Adipocyte (in vitro differentiated cells): ENCODE measurements at regions not wholly inside any gene's neighbourhood (a gene's known extent, or its start where the extent isn't known, plus 50 kb on each side); places are given as distances from the start of the nearest gene placed in this dataset.
"Not testable (repeated sequence)": the region's sequence is repeated elsewhere in the genome, so short reads cannot be mapped to it uniquely, and the experiment has no call there.

Experiments used
- DNase-seq: peaks from one replicate; pipeline ENCODE4 v3.0.0-alpha.2; 2015; ENCODE audit warnings: low read depth
- H3K27me3 ChIP-seq: replicated peaks from 2 replicates; pipeline ENCODE4 v1.7.0; 2013; ENCODE audit warnings: mild to moderate bottlenecking, low read length, moderate library complexity; ENCODE audit not compliant: control insufficient read depth, insufficient read depth
- H3K36me3 ChIP-seq: 2 replicates; pipeline ENCODE4 v1.7.0; 2013; ENCODE audit warnings: low read length, mild to moderate bottlenecking, moderate library complexity; ENCODE audit not compliant: control insufficient read depth, insufficient read depth, severe bottlenecking
- H3K4me1 ChIP-seq: 2 replicates; pipeline ENCODE4 v1.7.0; 2013; ENCODE audit warnings: mild to moderate bottlenecking, low read length, moderate library complexity; ENCODE audit not compliant: control insufficient read depth, insufficient read depth
- H3K4me3 ChIP-seq: 2 replicates; pipeline ENCODE4 v1.7.0; 2013; ENCODE audit warnings: mild to moderate bottlenecking, low read length, moderate library complexity
- H3K9ac ChIP-seq: 2 replicates; pipeline ENCODE4 v1.7.0; 2013; ENCODE audit warnings: mild to moderate bottlenecking, low read length, moderate library complexity
- H3K9me3 ChIP-seq: 2 replicates; pipeline ENCODE4 v1.7.0; 2013; ENCODE audit warnings: mild to moderate bottlenecking, low read length, moderate library complexity; ENCODE audit not compliant: control insufficient read depth

DNA sequence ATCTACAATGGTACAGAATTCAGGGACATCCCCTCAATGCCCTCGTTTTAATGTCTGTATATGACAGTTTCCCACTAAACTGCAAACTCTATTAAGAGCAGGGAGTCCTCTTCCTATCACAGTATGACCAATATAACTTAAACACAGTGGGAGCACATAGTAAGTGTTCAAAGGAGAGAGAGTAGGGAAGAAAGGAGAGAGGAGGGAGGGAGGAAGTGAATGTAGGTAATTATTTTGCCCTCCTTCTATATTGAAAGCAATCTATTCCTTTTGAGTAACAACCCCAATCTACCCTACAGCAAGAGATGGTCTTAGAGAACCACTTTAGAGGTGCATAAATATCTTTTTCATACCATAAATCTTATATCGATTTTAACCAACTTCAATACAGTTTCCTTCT lies 121.4 kb downstream of the MRPL39 start:
- H3K4me3 ChIP-seq, result no peak overlapping the region
- H3K9me3 ChIP-seq, result peaks cover 13% of the 10 kb centered on the region
- H3K27me3 ChIP-seq, result no peaks in the 10 kb centered on the region
- DNase-seq, result no peak
- H3K4me1 ChIP-seq, result peaks cover 22% of the 10 kb centered on the region
- H3K9ac ChIP-seq, result no peak overlapping the region
- no peaks in the 10 kb centered on the region for H3K36me3 ChIP-seq

- Histone ChIP-seq H3K9me3 (no peaks in the 10 kb centered on the region), H3K9ac (no peak overlapping the region)
- DNase-seq, result peak; percentile 38
These were observed 139.4 kb downstream of the MRPL39 start for GRCh38 chr21:25467896-25468295.

DNA sequence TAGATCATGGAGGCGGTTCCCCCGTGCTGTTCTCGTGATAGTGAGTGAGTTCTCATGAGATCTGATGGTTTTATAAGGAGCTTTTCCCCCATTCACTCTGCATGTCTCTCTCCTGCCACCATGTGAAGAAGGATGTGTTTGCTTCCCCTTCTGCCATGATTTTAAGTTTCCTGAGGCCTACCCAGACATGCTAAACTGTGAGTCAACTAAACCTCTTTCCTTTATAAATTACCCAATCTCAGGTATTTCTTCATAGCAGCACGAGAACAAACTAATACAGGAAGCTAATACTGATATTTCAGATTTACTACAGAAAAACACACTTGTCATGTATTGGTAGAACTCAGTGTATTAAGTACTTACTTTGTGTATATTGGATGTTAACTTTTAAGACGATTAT lies 140.2 kb downstream of the MRPL39 start:
- H3K36me3 ChIP-seq, H3K27me3 ChIP-seq, H3K9me3 ChIP-seq, DNase-seq, H3K9ac ChIP-seq, H3K4me3 ChIP-seq: not testable (repeated sequence)
- peaks cover 21% of the 10 kb centered on the region for H3K4me1 ChIP-seq

More at GRCh38 chr21:25467896-25468295, 139.4 kb downstream of the MRPL39 start:
- Histone ChIP-seq H3K4me3 (no peak overlapping the region), H3K4me1 (peaks cover 21% of the 10 kb centered on the region), H3K36me3 (no peaks in the 10 kb centered on the region), H3K27me3 (no peaks in the 10 kb centered on the region)

- H3K9ac ChIP-seq, result no peak overlapping the region
- no peaks in the 10 kb centered on the region for H3K9me3 ChIP-seq
- H3K4me3 ChIP-seq, result no peak overlapping the region
- H3K36me3 ChIP-seq, result no peaks in the 10 kb centered on the region
- H3K27me3 ChIP-seq, result no peaks in the 10 kb centered on the region
- peaks cover 21% of the 10 kb centered on the region for H3K4me1 ChIP-seq
- DNase-seq, result no peak
These were observed 140.8 kb downstream of the MRPL39 start for GRCh38 chr21:25466470-25466869.

DNA sequence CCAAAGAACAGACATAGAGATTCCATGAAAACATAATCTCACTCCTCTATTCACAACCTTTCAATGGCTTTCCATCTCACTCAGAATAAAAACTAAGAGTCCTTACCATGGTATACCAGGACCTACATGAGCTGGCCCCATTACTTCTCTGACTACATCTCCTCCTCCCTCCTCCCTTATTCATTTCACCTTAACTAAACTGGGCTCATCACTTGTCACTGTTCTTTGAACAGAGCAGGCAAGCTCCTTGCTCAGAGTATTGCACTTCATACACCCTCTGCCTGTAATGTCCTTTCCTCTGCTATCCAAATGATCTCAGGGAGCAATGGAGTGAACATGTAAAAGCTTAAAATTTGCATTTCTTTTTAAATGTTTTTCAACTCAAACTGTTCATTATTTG lies 142.0 kb downstream of the MRPL39 start:
- DNase-seq, result no peak
- Histone ChIP-seq H3K27me3 (no peaks in the 10 kb centered on the region), H3K9ac (no peak overlapping the region), H3K4me1 (peaks cover 21% of the 10 kb centered on the region), H3K36me3 (no peaks in the 10 kb centered on the region), H3K9me3 (no peaks in the 10 kb centered on the region), H3K4me3 (no peak overlapping the region)

- H3K9ac ChIP-seq, result no peak overlapping the region
- no peaks in the 10 kb centered on the region for H3K9me3 ChIP-seq
- no peaks in the 10 kb centered on the region for H3K36me3 ChIP-seq
- H3K4me1 ChIP-seq, result peaks cover 21% of the 10 kb centered on the region
- no peak for DNase-seq
- no peak overlapping the region for H3K4me3 ChIP-seq
- H3K27me3 ChIP-seq, result no peaks in the 10 kb centered on the region
These were observed 143.0 kb downstream of the MRPL39 start for GRCh38 chr21:25464275-25464674.

DNA sequence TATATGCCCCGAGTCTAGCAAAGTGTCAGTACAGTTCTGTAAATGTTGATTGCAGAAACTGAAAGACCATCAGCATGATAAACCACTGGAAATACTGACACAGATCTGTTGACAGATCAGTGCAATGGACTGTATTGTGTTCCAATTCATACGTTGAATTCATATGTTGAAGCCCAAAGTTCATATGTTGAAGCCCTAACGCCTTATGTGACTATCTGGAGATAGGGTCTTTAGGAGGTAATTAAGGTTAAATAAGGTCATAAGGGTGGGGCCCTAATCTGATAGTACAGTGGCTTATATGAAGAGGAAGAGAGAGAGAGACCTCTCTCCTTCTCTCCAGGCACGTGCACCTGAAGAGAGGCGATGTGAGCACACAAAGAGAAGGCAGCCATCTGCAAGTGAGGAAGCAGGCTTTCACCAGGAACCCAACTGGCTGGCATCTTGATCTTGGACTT lies 144.7 kb downstream of the MRPL39 start:
- Histone ChIP-seq H3K4me3 (no peak overlapping the region), H3K27me3 (no peaks in the 10 kb centered on the region), H3K4me1 (peaks cover 8% of the 10 kb centered on the region), H3K36me3 (no peaks in the 10 kb centered on the region), H3K9ac (no peak overlapping the region), H3K9me3 (no peaks in the 10 kb centered on the region)
- no peak for DNase-seq

- no peaks in the 10 kb centered on the region for H3K36me3 ChIP-seq
These were observed 145.6 kb downstream of the MRPL39 start for GRCh38 chr21:25461725-25462124.

DNA sequence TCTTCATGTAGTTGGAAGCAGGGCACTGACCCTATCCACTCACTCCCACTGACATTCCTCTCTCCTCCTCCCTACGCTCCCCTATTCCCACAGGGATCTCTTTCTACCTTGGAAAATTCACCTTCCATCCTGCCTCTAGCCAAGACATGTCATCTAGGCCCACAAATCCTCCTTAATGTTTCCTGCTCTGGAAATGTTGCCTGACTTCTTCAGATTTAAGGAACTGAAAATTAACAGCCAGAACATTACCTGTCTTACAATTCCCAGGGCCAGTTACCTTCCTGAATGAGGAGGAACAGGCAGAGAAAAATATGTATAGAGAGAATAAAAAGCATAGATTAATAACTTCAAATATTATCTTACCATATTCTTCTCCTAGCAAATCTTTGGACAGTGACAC lies 147.3 kb downstream of the MRPL39 start:
- H3K9ac ChIP-seq, result no peak overlapping the region
- no peaks in the 10 kb centered on the region for H3K9me3 ChIP-seq
- H3K4me1 ChIP-seq, result peaks cover 14% of the 10 kb centered on the region
- no peaks in the 10 kb centered on the region for H3K27me3 ChIP-seq
- H3K36me3 ChIP-seq, result no peaks in the 10 kb centered on the region
- no peak overlapping the region for H3K4me3 ChIP-seq
- no peak for DNase-seq

More at GRCh38 chr21:25461725-25462124, 145.6 kb downstream of the MRPL39 start:
- Histone ChIP-seq H3K4me3 (no peak overlapping the region), H3K9ac (no peak overlapping the region), H3K9me3 (no peaks in the 10 kb centered on the region), H3K4me1 (peaks cover 13% of the 10 kb centered on the region), H3K27me3 (no peaks in the 10 kb centered on the region)
- peak; percentile 4 for DNase-seq

DNA sequence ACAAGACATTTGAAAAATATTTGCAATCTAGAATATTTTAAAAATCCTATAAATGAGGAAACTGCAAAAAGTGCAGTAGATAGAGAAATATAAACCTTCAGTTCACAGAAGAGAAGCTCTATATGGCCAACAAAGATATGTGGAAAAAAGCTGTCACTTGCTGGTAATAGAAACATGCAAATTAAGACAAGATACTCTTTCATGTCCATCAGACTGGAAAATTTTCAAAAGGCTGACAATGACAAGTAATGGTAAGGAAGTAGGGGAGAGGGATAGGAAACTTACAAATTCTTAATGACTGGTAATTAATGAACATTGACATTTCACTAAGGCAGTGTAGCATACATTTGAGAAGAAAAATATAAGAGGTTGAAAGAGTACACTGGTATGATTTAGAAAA lies 147.9 kb downstream of the MRPL39 start:
- H3K36me3 ChIP-seq, result no peaks in the 10 kb centered on the region
- no peak overlapping the region for H3K9ac ChIP-seq
- no peaks in the 10 kb centered on the region for H3K9me3 ChIP-seq
- H3K4me1 ChIP-seq, result peaks cover 10% of the 10 kb centered on the region
- H3K27me3 ChIP-seq, result no peaks in the 10 kb centered on the region
- no peak for DNase-seq
- no peak overlapping the region for H3K4me3 ChIP-seq

GRCh38 chr21:25458484-25458883 lies 148.8 kb downstream of the MRPL39 start:
- no peaks in the 10 kb centered on the region for H3K36me3 ChIP-seq
- H3K27me3 ChIP-seq, result no peaks in the 10 kb centered on the region
- no peak overlapping the region for H3K9ac ChIP-seq
- H3K4me3 ChIP-seq, result no peak overlapping the region
- DNase-seq, result no peak
- peaks cover 6% of the 10 kb centered on the region for H3K4me1 ChIP-seq
- no peaks in the 10 kb centered on the region for H3K9me3 ChIP-seq

DNA sequence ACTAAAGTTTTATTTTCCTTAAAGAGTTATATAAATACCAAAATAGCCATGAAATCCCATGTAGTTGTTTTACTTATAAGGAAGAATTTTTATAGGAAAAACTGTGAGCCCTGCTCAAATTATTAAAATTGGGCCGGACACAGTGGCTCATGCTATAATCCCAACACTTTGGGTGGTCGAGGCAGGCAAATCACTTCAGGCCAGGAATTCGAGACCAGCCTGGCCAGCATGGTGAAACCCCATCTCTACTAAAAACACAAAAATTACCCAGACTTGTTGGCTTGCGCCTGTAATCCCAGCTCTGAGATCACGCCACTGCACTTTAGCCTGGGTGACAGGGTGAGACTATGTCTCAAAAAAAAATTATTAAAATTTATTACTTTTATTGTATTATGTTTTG lies 149.3 kb downstream of the MRPL39 start:
- DNase-seq, result no peak
- Histone ChIP-seq H3K36me3 (no peaks in the 10 kb centered on the region), H3K4me1 (peaks cover 10% of the 10 kb centered on the region), H3K9me3 (no peaks in the 10 kb centered on the region), H3K4me3 (no peak overlapping the region), H3K27me3 (no peaks in the 10 kb centered on the region), H3K9ac (no peak overlapping the region)
